GM12878 (cell line): ENCODE measurements at regions not wholly inside any gene's neighbourhood (a gene's known extent, or its start where the extent isn't known, plus 50 kb on each side); places are given as distances from the start of the nearest gene placed in this dataset.

ENCODE experiments used
- ATAC-seq: fragments of 200-7000 bp; cut with Tn5 transposase; 3 replicates; pipeline ENCODE4 v1.9.1; 2020; ENCODE audit warnings: mild to moderate bottlenecking, moderate library complexity
- BruUV-seq: library from RNA; stranded (reverse); fragments of 400-500 nt; replicated peaks from 2 replicates; lab custom pipeline; 2021; lab: Mats Ljungman, UMichigan
- CTCF ChIA-PET: fragments of 300-600 bp; sonication (Branson Sonifier 250); formaldehyde crosslinking; extraction: SDS; loops from one replicate; lab custom pipeline; 2021; ENCODE audit warnings: inconsistent platforms; lab: Yijun Ruan, JAX
- POLR2A ChIA-PET: fragments of 350-600 bp; formaldehyde crosslinking; extraction: SDS; loops from one replicate; lab custom pipeline; 2021; ENCODE audit warnings: inconsistent platforms; lab: Charles Lee
- RAD21 ChIA-PET: fragments of 300-600 bp; sonication (Branson Sonifier 250); formaldehyde crosslinking; loops from one replicate; lab custom pipeline; 2023; ENCODE audit warnings: antibody characterized with exemption; ENCODE audit not compliant: unreplicated experiment; lab: Charles Lee
- SMC1A ChIA-PET: fragments of 300-600 bp; sonication (Branson Sonifier 250); formaldehyde crosslinking; loops from one replicate; lab custom pipeline; 2023; ENCODE audit not compliant: unreplicated experiment, uncharacterized antibody; lab: Charles Lee
- DNase-seq: peaks from one replicate; pipeline ENCODE4 v3.0.0-alpha.2; 2011; ENCODE audit warnings: low read depth, low spot score
- FAIRE-seq: peaks from 3 replicates; lab custom pipeline; 2011; peaks lifted over from hg19 to GRCh38; lab: Jason Lieb, UNC
- H2AFZ ChIP-seq: 2 replicates; pipeline ENCODE4 v1.6.0; 2011; ENCODE audit warnings: low read depth, low read length, control low read depth; ENCODE audit not compliant: control insufficient read depth
- H3K27ac ChIP-seq: 2 replicates; pipeline ENCODE4 v1.5.1; 2011; ENCODE audit warnings: control low read depth; ENCODE audit not compliant: control insufficient read depth, insufficient read depth
- H3K27me3 ChIP-seq, 2 experiments: replicated peaks in 1 of 2; 2 replicates each; pipeline versions ENCODE4 v1.6.0 to v1.6.1; 2011; ENCODE audit warnings: low read length in 1 of 2; ENCODE audit not compliant: control insufficient read depth in 2 of 2, insufficient read depth in 2 of 2
- H3K36me3 ChIP-seq, 2 experiments: 2 replicates each; pipeline ENCODE4 v1.5.1; 2011; ENCODE audit warnings: low read length in 1 of 2; ENCODE audit not compliant: control insufficient read depth in 2 of 2, insufficient read depth in 2 of 2
- H3K4me1 ChIP-seq: 2 replicates; pipeline ENCODE4 v1.6.1; 2011; ENCODE audit warnings: mild to moderate bottlenecking, low read length, moderate library complexity, mixed read lengths; ENCODE audit not compliant: control insufficient read depth, insufficient read depth
- H3K4me2 ChIP-seq: 2 replicates; pipeline ENCODE4 v1.6.0; 2011; ENCODE audit warnings: control low read depth; ENCODE audit not compliant: control insufficient read depth, insufficient read depth
- H3K4me3 ChIP-seq: fragments of 200-600 bp; sonication (generic); 2 replicates; pipeline ENCODE4 v1.5.1; 2016
- H3K79me2 ChIP-seq: 2 replicates; pipeline ENCODE4 v1.6.0; 2011; ENCODE audit warnings: low read length; ENCODE audit not compliant: control insufficient read depth, insufficient read depth
- H3K9ac ChIP-seq: 2 replicates; pipeline ENCODE4 v1.8.0; 2011; ENCODE audit warnings: low read length, control low read depth, mixed read lengths; ENCODE audit not compliant: control insufficient read depth, insufficient read depth
- H3K9me3 ChIP-seq: replicated peaks from 3 replicates; pipeline ENCODE4 v1.5.1; 2011; ENCODE audit warnings: mild to moderate bottlenecking, low read length; ENCODE audit not compliant: control insufficient read depth, insufficient read depth
- H4K20me1 ChIP-seq: 2 replicates; pipeline ENCODE4 v1.6.0; 2011; ENCODE audit not compliant: control insufficient read depth, insufficient read depth
- BMI1 ChIP-seq: fragments of 450-650 bp; IDR thresholded peaks from 2 replicates; pipeline ENCODE4 v1.6.1; 2016; ENCODE audit warnings: mild to moderate bottlenecking, moderate library complexity, borderline replicate concordance
- CEBPB ChIP-seq, 2 experiments: fragments of 150-350 bp in 1 of 2; IDR thresholded peaks; 2 replicates each; pipeline ENCODE4 v1.6.1; 2012 to 2014; ENCODE audit warnings: low read depth in 2 of 2, low read length in 2 of 2, borderline replicate concordance in 1 of 2, inconsistent platforms in 1 of 2
- ETV6 ChIP-seq, 2 experiments: fragments of 450-650 bp in 1 of 2; IDR thresholded peaks in 1 of 2; conservative IDR thresholded peaks in 1 of 2; 2 replicates each; pipeline ENCODE4 v1.6.1; 2014; ENCODE audit warnings: antibody characterized with exemption in 1 of 2, borderline replicate concordance in 1 of 2, low read depth in 1 of 2, mild to moderate bottlenecking in 1 of 2, moderate library complexity in 1 of 2
- JUNB ChIP-seq: IDR thresholded peaks from 2 replicates; pipeline ENCODE4 v1.6.1; 2016; ENCODE audit warnings: antibody characterized with exemption, mild to moderate bottlenecking
- KDM1A ChIP-seq: fragments of 200-600 bp; sonication (generic); IDR thresholded peaks from 2 replicates; pipeline ENCODE4 v1.6.1; 2016; ENCODE audit warnings: borderline replicate concordance
- NFYA ChIP-seq: IDR thresholded peaks from 2 replicates; pipeline ENCODE4 v1.6.1; 2011; ENCODE audit warnings: low read depth, mild to moderate bottlenecking, low read length, improper control_type of control experiment, borderline replicate concordance
- RCOR1 ChIP-seq: conservative IDR thresholded peaks from 2 replicates; pipeline ENCODE4 v1.6.1; 2012; ENCODE audit warnings: low read depth, low read length, improper control_type of control experiment
- SMC3 ChIP-seq: IDR thresholded peaks from 2 replicates; pipeline ENCODE4 v1.6.1; 2011; ENCODE audit warnings: low read length, improper control_type of control experiment, borderline replicate concordance
- SPI1 ChIP-seq: IDR thresholded peaks from 2 replicates; pipeline ENCODE4 v1.6.1; 2011; ENCODE audit warnings: low read depth, mild to moderate bottlenecking, low read length, moderate library complexity, borderline replicate concordance; ENCODE audit not compliant: insufficient read depth
- SUPT20H ChIP-seq: IDR thresholded peaks from 2 replicates; pipeline ENCODE4 v1.6.1; 2011; ENCODE audit warnings: low read depth, mild to moderate bottlenecking, low read length, moderate library complexity, borderline replicate concordance; ENCODE audit not compliant: control insufficient read depth
- ZNF207 ChIP-seq: fragments of 450-650 bp; IDR thresholded peaks from 2 replicates; pipeline ENCODE4 v1.6.1; 2014; ENCODE audit warnings: antibody characterized with exemption, mild to moderate bottlenecking, borderline replicate concordance
- ZNF622 ChIP-seq: fragments of 450-650 bp; IDR thresholded peaks from 2 replicates; pipeline ENCODE4 v1.6.1; 2017; ENCODE audit warnings: mild to moderate bottlenecking, inconsistent platforms
- WGBS: methylation state at CpG from one replicate; pipeline ENCODE4 v1.1.6; 2016; ENCODE audit warnings: low lambda C conversion rate; ENCODE audit not compliant: insufficient replicate concordance, insufficient coverage; ENCODE audit errors: missing lambda C conversion rate; 5-methylcytosine and 5-hydroxymethylcytosine counted together
- in situ Hi-C: fragments of 300-500 bp; cut with MboI; formaldehyde crosslinking; loops from 9 replicates; pipeline ENCODE4 v1.14.3; 2018; ENCODE audit warnings: mixed read lengths
- intact Hi-C: fragments of 100-400 bp; cut with micrococcal nuclease; formaldehyde crosslinking; loops from one replicate; pipeline ENCODE4 v1.14.2; 2022; ENCODE audit not compliant: unreplicated experiment
- TF ChIP-seq, protein P1 (sequence below): IDR thresholded peaks from 2 replicates; pipeline ENCODE4 v1.6.1; 2012; ENCODE audit warnings: improper control_type of control experiment, low read depth, low read length; ENCODE audit not compliant: insufficient replicate concordance

DNA sequence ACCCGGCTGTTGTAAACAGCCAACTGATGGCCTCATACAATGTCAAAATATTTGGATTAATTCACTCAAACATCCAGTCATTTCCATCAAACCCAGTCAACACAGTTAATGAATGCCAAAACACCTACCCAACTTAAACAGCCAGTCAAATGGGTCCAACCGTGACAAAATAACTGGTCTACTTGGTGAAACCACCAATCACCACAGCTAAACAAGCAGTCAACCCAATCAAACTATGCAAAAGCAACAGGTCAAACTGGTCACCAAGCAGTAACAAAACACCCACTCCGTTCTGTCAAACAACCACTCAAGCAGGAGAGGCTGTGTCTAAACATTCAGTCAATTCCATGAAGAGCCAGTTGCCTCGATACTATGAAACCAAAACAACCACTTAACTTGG is 119.2 kb downstream of the FOXD2 start:
- no peaks in the 10 kb centered on the region for H3K79me2 ChIP-seq
- no peak overlapping the region for H3K27ac ChIP-seq
- BruUV-seq, result no TSS peak
- no peaks in the 10 kb centered on the region for H3K36me3 ChIP-seq
- H3K4me2 ChIP-seq, result no peak overlapping the region
- intact Hi-C loops (no loop called here), in situ Hi-C loops (no loop called here)
- no peak overlapping the region for H3K9ac ChIP-seq
- H3K27me3 ChIP-seq, result no peaks in the 10 kb centered on the region; a peak in 1 of 4 replicates
- H2AFZ ChIP-seq, result no peak overlapping the region
- ChIA-PET POLR2A (no interaction called here), SMC1A (no interaction called here), CTCF (interaction anchor here (0.8 kb wide), 1 partner anchor 9 kb away, joined by 3 read pairs; no protein-coding TSS in a partner anchor), RAD21 (no interaction called here)
- no peak overlapping the region for H3K4me3 ChIP-seq
- DNase-seq (no peak), ATAC-seq (no peak), FAIRE-seq (no peak)
- H3K4me1 ChIP-seq, result no peaks in the 10 kb centered on the region
- WGBS, result 12% methylated on average over 4 of the region's 4 CpGs
- no peaks in the 10 kb centered on the region for H4K20me1 ChIP-seq
- TF ChIP-seq, protein P1, sequence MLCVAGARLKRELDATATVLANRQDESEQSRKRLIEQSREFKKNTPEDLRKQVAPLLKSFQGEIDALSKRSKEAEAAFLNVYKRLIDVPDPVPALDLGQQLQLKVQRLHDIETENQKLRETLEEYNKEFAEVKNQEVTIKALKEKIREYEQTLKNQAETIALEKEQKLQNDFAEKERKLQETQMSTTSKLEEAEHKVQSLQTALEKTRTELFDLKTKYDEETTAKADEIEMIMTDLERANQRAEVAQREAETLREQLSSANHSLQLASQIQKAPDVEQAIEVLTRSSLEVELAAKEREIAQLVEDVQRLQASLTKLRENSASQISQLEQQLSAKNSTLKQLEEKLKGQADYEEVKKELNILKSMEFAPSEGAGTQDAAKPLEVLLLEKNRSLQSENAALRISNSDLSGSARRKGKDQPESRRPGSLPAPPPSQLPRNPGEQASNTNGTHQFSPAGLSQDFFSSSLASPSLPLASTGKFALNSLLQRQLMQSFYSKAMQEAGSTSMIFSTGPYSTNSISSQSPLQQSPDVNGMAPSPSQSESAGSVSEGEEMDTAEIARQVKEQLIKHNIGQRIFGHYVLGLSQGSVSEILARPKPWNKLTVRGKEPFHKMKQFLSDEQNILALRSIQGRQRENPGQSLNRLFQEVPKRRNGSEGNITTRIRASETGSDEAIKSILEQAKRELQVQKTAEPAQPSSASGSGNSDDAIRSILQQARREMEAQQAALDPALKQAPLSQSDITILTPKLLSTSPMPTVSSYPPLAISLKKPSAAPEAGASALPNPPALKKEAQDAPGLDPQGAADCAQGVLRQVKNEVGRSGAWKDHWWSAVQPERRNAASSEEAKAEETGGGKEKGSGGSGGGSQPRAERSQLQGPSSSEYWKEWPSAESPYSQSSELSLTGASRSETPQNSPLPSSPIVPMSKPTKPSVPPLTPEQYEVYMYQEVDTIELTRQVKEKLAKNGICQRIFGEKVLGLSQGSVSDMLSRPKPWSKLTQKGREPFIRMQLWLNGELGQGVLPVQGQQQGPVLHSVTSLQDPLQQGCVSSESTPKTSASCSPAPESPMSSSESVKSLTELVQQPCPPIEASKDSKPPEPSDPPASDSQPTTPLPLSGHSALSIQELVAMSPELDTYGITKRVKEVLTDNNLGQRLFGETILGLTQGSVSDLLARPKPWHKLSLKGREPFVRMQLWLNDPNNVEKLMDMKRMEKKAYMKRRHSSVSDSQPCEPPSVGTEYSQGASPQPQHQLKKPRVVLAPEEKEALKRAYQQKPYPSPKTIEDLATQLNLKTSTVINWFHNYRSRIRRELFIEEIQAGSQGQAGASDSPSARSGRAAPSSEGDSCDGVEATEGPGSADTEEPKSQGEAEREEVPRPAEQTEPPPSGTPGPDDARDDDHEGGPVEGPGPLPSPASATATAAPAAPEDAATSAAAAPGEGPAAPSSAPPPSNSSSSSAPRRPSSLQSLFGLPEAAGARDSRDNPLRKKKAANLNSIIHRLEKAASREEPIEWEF, result no peak
- TF ChIP-seq CEBPB (IDR thresholded peaks at IDR 0.05; ENCODE audit: borderline replicate concordance in 1 of 2, low read depth in 2 of 2, low read length in 2 of 2) (no peak), SUPT20H (no peak), BMI1 (no peak), NFYA (no peak), JUNB (no peak), KDM1A (no peak), RCOR1 (no peak), SMC3 (no peak), ZNF622 (no peak), ETV6 (conservative IDR thresholded peaks at IDR 0.05 in 1 of 2, IDR thresholded peaks at IDR 0.05 in 1 of 2; ENCODE audit: borderline replicate concordance in 1 of 2, low read depth in 1 of 2) (no peak), ZNF207 (no peak), SPI1 (no peak)
- no peaks in the 10 kb centered on the region for H3K9me3 ChIP-seq
